T-cell (primary cell): ENCODE measurements at regions not wholly inside any gene's neighbourhood (a gene's known extent, or its start where the extent isn't known, plus 50 kb on each side); places are given as distances from the start of the nearest gene placed in this dataset.

ENCODE experiments used
- ATAC-seq, 4 experiments: fragments of 200-7000 bp in 3 of 4; fragments of 150-1000 bp in 1 of 4; cut with Tn5 transposase; replicated peaks in 1 of 4; 1 replicate in 3 of 4; 2 replicates in 1 of 4; pipeline ENCODE4 v1.10.0; 2021; ENCODE audit warnings: moderate library complexity in 3 of 4, mild to moderate bottlenecking in 2 of 4, moderate number of reproducible peaks in 1 of 4
- CTCF ChIA-PET, 2 donors: fragments of 300-600 bp; sonication (Branson Sonifier 250); formaldehyde crosslinking; loops; one replicate each; lab custom pipeline; 2022; ENCODE audit warnings: antibody characterized with exemption in 2 of 2; lab: Charles Lee
- POLR2A ChIA-PET, 2 donors: fragments of 300-600 bp; sonication (Branson Sonifier 250); formaldehyde crosslinking; loops; one replicate each; lab custom pipeline; 2022; ENCODE audit warnings: antibody characterized with exemption in 2 of 2; lab: Charles Lee
- DNase-seq, 35 experiments: peaks; one replicate each; pipeline versions ENCODE4 v3.0.0 to v3.0.0-alpha.2; 2013 to 2023
- H3K27ac ChIP-seq: one replicate; pipeline ENCODE4 v1.5.1; 2013; ENCODE audit warnings: low read length
- H3K27me3 ChIP-seq, 2 experiments: replicated peaks in 1 of 2; 1 replicate in 1 of 2; 2 replicates in 1 of 2; pipeline versions ENCODE4 v1.6.1 to v1.7.0; 2013; ENCODE audit warnings: low read length in 1 of 2, mixed read lengths in 1 of 2; ENCODE audit not compliant: control insufficient read depth in 2 of 2, insufficient read depth in 2 of 2; ENCODE audit errors: extremely low read depth in 1 of 2
- H3K36me3 ChIP-seq, 2 donors: 1 replicate in 1 of 2; 2 replicates in 1 of 2; pipeline versions ENCODE4 v1.6.1 to v1.7.0; 2013; ENCODE audit warnings: low read length in 1 of 2; ENCODE audit not compliant: control insufficient read depth in 2 of 2, insufficient read depth in 1 of 2; ENCODE audit errors: extremely low read depth in 1 of 2
- H3K4me1 ChIP-seq, 2 experiments: 1 replicate in 1 of 2; 2 replicates in 1 of 2; pipeline versions ENCODE4 v1.6.1 to v1.7.0; 2013; ENCODE audit warnings: low read length in 2 of 2, mixed read lengths in 1 of 2; ENCODE audit not compliant: insufficient read depth in 2 of 2, control insufficient read depth in 1 of 2; ENCODE audit errors: extremely low read depth in 1 of 2
- H3K4me3 ChIP-seq, 2 donors: 1 replicate in 1 of 2; 2 replicates in 1 of 2; pipeline versions ENCODE4 v1.5.1 to v1.7.0; 2013; ENCODE audit warnings: mild to moderate bottlenecking in 2 of 2, low read length in 1 of 2, moderate library complexity in 1 of 2; ENCODE audit not compliant: control insufficient read depth in 1 of 2; ENCODE audit errors: extremely low read depth in 1 of 2
- H3K9me3 ChIP-seq: 2 replicates; pipeline ENCODE4 v1.7.0; 2013
- H3K27ac Mint-ChIP-seq, 2 donors: one replicate each; pipeline ENCODE4 v1.8.0; 2020 to 2021; ENCODE audit warnings: mild to moderate bottlenecking in 2 of 2, mixed read lengths in 2 of 2
- H3K27me3 Mint-ChIP-seq, 2 donors: one replicate each; pipeline ENCODE4 v1.8.0; 2021 to 2022; ENCODE audit warnings: mixed read lengths in 2 of 2
- H3K36me3 Mint-ChIP-seq: one replicate; pipeline ENCODE4 v1.8.0; 2021; ENCODE audit warnings: mixed read lengths
- H3K4me1 Mint-ChIP-seq, 3 donors: one replicate each; pipeline ENCODE4 v1.8.0; 2020 to 2022; ENCODE audit warnings: mixed read lengths in 3 of 3, mild to moderate bottlenecking in 1 of 3
- H3K4me3 Mint-ChIP-seq, 3 donors: one replicate each; pipeline ENCODE4 v1.8.0; 2020 to 2022; ENCODE audit warnings: mild to moderate bottlenecking in 3 of 3, mixed read lengths in 3 of 3, moderate library complexity in 3 of 3
- H3K9me3 Mint-ChIP-seq, 3 donors: one replicate each; pipeline ENCODE4 v1.8.0; 2020 to 2022; ENCODE audit warnings: mixed read lengths in 3 of 3
- WGBS: methylation state at CpG from one replicate; pipeline ENCODE4 v1.1.5; 2013; ENCODE audit warnings: missing lambda C conversion rate; ENCODE audit not compliant: insufficient coverage; 5-methylcytosine and 5-hydroxymethylcytosine counted together

DNA sequence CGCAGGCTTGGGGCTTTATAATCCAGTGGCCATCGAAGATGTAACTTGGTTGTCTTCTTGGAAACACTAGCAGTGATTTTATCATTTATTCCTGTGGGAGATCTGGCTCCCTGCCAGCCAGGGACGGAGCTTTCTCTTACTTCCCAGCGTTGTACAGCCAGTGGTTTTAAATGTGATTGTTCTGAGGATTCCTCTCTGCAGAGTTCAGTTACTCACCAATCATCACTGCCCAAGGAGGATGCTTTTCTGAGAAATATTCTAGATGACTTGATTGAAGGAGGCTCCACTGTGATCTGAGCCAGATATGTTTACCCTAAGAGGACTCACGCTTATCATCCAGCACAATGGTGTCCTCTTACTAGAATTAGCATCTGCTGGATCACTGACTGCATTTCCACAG lies 744.3 kb downstream of the RNF144A start:
- ATAC-seq (no peak), DNase-seq (no peak)
- no peak overlapping the region for H3K27ac ChIP-seq
- no peaks in the 10 kb centered on the region for H3K36me3 Mint-ChIP-seq
- no peaks in the 10 kb centered on the region for H3K9me3 ChIP-seq
- no peak overlapping the region for H3K4me3 Mint-ChIP-seq
- no peaks in the 10 kb centered on the region for H3K27me3 ChIP-seq
- whole genome bisulfite sequencing, result 90% methylated on average over 2 of the region's 5 CpGs
- H3K9me3 Mint-ChIP-seq, result peaks cover 0 to 15% (median 2%) of the 10 kb centered on the region in 3 donors
- H3K27ac Mint-ChIP-seq, result no peak overlapping the region
- peaks cover 0 to 4% of the 10 kb centered on the region in 2 donors for H3K27me3 Mint-ChIP-seq
- no peaks in the 10 kb centered on the region for H3K4me1 ChIP-seq
- H3K4me3 ChIP-seq, result no peak overlapping the region
- ChIA-PET CTCF (no interaction called here), POLR2A (no interaction called here)
- no peaks in the 10 kb centered on the region for H3K36me3 ChIP-seq
- peaks cover 6 to 16% (median 8%) of the 10 kb centered on the region in 3 donors for H3K4me1 Mint-ChIP-seq

DNA sequence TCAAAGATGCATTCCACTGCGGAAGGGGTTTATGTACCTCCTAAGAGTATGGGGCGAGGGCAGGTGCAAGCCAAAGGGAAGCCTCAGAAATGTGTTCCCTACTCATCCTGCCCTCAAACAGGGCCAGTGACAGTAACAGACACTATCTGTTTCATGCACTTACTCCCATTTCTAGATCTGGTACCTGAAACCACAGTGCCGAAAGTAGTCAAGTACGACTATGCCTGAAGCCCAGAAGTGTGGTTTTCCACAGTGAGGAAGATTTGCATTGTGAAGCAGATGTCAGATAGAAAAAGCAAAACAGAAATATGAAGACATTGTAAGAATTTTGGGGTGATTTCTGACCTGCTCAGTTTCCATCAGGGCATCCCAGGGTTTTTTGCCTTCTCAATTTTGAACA lies 748.7 kb downstream of the RNF144A start:
- H3K4me3 Mint-ChIP-seq, result no peak overlapping the region
- CTCF ChIA-PET, result no interaction called here
- no peak overlapping the region for H3K27ac Mint-ChIP-seq
- no peaks in the 10 kb centered on the region for H3K9me3 Mint-ChIP-seq
- no peaks in the 10 kb centered on the region for H3K9me3 ChIP-seq
- no peaks in the 10 kb centered on the region for H3K4me1 ChIP-seq
- H3K4me3 ChIP-seq, result no peak overlapping the region
- WGBS, result 83% methylated on average over 2 of the region's 4 CpGs
- H3K4me1 Mint-ChIP-seq, result peaks cover 3 to 8% (median 6%) of the 10 kb centered on the region in 3 donors
- H3K36me3 ChIP-seq, result no peaks in the 10 kb centered on the region
- no peak for ATAC-seq
- DNase-seq, result no peak
- no peaks in the 10 kb centered on the region for H3K27me3 ChIP-seq
- H3K27ac ChIP-seq, result no peak overlapping the region
- no peaks in the 10 kb centered on the region for H3K36me3 Mint-ChIP-seq
- peaks cover 0 to 3% of the 10 kb centered on the region in 2 donors for H3K27me3 Mint-ChIP-seq
- POLR2A ChIA-PET, result no interaction called here

DNA sequence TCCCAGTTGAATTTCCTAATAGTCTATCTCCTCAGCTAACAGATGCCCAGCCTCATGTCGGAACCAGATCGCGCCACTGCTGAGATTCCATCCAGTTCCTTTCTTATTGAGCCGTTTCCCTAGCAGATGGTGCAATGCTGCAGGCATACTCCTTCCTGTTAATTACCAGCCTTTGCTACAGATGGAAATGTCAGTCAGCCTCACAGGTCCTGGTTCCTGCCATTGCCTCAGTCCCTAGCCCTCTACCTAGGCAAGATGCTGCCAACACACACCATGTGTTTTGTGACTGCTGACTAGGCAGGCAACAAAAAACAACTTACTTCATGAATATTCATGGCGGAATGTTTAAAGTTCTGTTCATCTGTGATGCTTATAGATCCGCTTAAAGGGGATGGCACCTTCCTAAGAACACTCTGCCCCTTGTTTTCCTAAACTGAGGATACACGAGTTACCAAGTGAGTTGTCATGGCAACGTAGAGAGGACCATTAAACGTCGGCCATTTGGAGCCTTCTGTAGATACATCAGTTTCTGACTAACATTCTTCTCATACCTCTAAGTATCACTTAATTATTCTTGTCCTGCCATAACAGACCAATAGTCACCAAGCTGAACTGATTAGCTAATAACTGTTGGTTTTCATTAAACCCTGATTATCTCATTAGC lies 749.5 kb downstream of the RNF144A start:
- no peaks in the 10 kb centered on the region for H3K27me3 ChIP-seq
- no peak overlapping the region for H3K27ac ChIP-seq
- no peak overlapping the region for H3K4me3 ChIP-seq
- ChIA-PET CTCF (no interaction called here), POLR2A (no interaction called here)
- no peak for ATAC-seq
- Mint-ChIP-seq H3K4me3 (no peak overlapping the region), H3K27ac (no peak overlapping the region), H3K9me3 (no peaks in the 10 kb centered on the region), H3K36me3 (no peaks in the 10 kb centered on the region), H3K4me1 (peaks cover 12 to 16% (median 15%) of the 10 kb centered on the region in 3 donors), H3K27me3 (peaks cover 0 to 3% of the 10 kb centered on the region in 2 donors)
- H3K9me3 ChIP-seq, result no peaks in the 10 kb centered on the region
- DNase-seq, result no peak
- peaks cover 6 to 7% of the 10 kb centered on the region in 2 experiments for H3K4me1 ChIP-seq
- H3K36me3 ChIP-seq, result no peaks in the 10 kb centered on the region
- 97% methylated on average over 9 of the region's 10 CpGs for WGBS

DNA sequence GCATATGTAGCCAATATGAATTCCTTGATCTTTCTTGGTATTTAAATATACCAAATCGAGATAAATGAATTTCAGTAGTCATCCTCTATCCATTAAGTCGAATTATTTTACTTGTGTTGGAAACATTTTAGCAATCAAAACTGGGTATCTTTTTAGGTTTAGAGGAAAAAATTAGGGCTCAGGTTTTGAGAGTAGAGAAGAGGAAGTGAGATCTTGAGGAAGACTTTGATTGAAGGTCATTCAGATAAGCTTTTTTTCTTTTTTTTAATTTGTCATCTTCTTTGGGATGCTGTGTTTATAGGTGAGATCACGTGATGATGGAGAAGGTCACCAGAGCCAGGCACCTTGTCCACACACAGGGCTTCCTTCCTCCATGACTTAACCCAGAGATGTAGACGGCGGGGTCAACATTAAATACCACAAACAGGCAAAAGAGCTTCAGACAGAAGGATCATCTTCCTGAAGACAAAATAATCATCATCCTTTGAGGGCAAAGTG lies 750.1 kb downstream of the RNF144A start:
- ChIA-PET POLR2A (no interaction called here), CTCF (no interaction called here)
- H3K9me3 Mint-ChIP-seq, result no peaks in the 10 kb centered on the region
- ATAC-seq (no peak), DNase-seq (no peak)
- H3K4me3 Mint-ChIP-seq, result no peak overlapping the region
- no peak overlapping the region for H3K4me3 ChIP-seq
- no peak overlapping the region for H3K27ac Mint-ChIP-seq
- peaks cover 7 to 11% of the 10 kb centered on the region in 2 experiments for H3K4me1 ChIP-seq
- H3K4me1 Mint-ChIP-seq, result peaks cover 17 to 22% (median 21%) of the 10 kb centered on the region in 3 donors
- H3K27me3 Mint-ChIP-seq, result peaks cover 0 to 3% of the 10 kb centered on the region in 2 donors
- H3K9me3 ChIP-seq, result no peaks in the 10 kb centered on the region
- no peak overlapping the region for H3K27ac ChIP-seq
- no peaks in the 10 kb centered on the region for H3K36me3 Mint-ChIP-seq
- H3K27me3 ChIP-seq, result no peaks in the 10 kb centered on the region
- no CpG with 5 or more reads among the region's 5 CpGs for WGBS
- no peaks in the 10 kb centered on the region for H3K36me3 ChIP-seq

DNA sequence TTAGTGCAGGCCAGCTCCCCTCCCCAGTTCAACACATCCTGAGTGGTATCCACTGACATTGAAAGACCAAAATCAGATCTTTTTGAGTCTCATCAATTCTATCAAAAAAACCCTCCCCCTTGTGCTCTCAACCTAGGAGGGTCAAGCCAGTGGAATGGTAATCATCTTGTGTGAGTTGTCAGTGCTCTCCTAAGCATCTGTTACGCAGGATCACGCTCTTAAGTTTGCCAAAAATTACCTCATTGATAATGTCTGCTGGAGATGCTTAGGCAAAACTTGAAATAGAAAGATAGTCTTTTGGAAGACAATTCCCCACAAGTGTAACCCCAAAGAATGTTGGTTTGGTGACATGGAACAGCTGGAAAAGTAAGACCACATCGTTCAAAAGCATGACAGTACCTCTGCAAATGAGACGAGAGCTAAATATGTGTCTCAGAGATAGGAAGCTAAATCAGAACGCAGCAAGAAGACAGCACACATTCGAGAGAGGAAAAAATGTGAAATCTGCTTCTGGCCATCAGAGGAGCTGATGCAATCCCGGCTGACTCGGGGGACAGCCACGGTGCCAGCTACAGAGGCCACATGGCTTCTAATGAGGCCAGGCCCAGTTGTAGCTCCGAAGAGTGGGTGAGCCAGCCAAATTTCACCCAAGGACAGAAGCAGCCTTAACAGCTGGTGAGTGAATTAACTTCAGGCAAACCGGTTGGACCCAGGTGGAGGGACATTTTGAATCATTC lies 753.9 kb downstream of the RNF144A start:
- Histone ChIP-seq H3K9me3 (no peaks in the 10 kb centered on the region), H3K27ac (peak overlapping the region; percentile 12), H3K27me3 (no peaks in the 10 kb centered on the region), H3K36me3 (no peaks in the 10 kb centered on the region), H3K4me1 (peaks cover 14 to 23% of the 10 kb centered on the region in 2 experiments), H3K4me3 (no peak overlapping the region)
- ChIA-PET CTCF (interaction anchor here (0.5 to 1.7 kb wide), 17 partner anchors 10 to 244 kb away, joined by 3 to 8 read pairs (median 3); no protein-coding TSS in a partner anchor), POLR2A (no interaction called here)
- H3K4me3 Mint-ChIP-seq, result peak overlapping the region in 1 of 3 donors; percentile 63
- WGBS, result 77% methylated on average over 8 of the region's 11 CpGs
- H3K36me3 Mint-ChIP-seq, result no peaks in the 10 kb centered on the region
- DNase-seq (no peak), ATAC-seq (no peak)
- peaks cover 33 to 35% (median 34%) of the 10 kb centered on the region in 3 donors for H3K4me1 Mint-ChIP-seq
- H3K27me3 Mint-ChIP-seq, result peaks cover 0 to 3% of the 10 kb centered on the region in 2 donors
- no peaks in the 10 kb centered on the region for H3K9me3 Mint-ChIP-seq
- peak overlapping the region; percentile 90 to 95 for H3K27ac Mint-ChIP-seq

DNA sequence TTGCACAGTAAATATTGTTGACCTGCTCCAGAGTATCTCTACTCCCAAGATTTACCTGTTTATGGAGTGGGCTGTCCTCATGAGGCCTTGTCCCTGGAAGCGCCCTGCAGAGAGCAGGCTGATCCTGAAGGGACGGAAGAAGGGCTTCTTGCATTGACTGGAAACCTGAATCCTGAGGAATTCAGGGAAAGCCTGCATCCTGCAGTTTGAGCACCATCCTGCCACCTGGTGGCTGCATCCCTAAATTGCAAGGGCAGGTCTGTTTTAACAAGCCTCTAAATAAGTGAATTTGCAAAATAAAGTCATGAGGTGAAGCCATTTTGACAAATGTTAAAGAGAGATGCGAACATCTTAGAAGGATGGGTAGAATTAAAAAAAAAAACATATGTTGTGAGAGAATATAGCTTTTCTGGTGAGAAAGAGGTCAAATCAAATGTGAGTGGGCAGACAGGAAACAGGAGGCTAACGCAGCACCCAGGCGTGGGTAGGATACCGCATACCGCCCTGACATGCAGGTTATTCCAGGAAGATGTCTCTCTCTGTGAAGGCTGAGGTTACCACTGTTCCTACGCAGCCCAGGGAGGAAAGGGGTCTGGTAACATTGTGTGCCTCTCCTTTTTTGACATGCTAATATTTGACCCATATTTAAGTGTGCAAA lies 754.9 kb downstream of the RNF144A start:
- H3K4me3 Mint-ChIP-seq, result peak overlapping the region in 2 of 3 donors; percentile 57 to 63
- Histone ChIP-seq H3K4me3 (no peak overlapping the region), H3K27ac (peak overlapping the region; percentile 45), H3K9me3 (no peaks in the 10 kb centered on the region), H3K27me3 (no peaks in the 10 kb centered on the region), H3K36me3 (no peaks in the 10 kb centered on the region), H3K4me1 (peaks cover 14 to 23% of the 10 kb centered on the region in 2 experiments)
- H3K4me1 Mint-ChIP-seq, result peaks cover 34 to 38% (median 35%) of the 10 kb centered on the region in 3 donors
- ATAC-seq, result peak; percentile 45 to 85 (median 72)
- H3K36me3 Mint-ChIP-seq, result no peaks in the 10 kb centered on the region
- H3K27me3 Mint-ChIP-seq, result no peaks in the 10 kb centered on the region
- 41% methylated on average over 3 of the region's 8 CpGs for WGBS
- no peaks in the 10 kb centered on the region for H3K9me3 Mint-ChIP-seq
- ChIA-PET CTCF (interaction anchor here (0.5 to 1.7 kb wide), 14 partner anchors 14 to 245 kb away, joined by 3 to 8 read pairs (median 4); no protein-coding TSS in a partner anchor), POLR2A (interaction anchor here in 1 of 2 donors (0.6 kb wide), 1 partner anchor 1012 kb away, joined by 4 read pairs; no protein-coding TSS in a partner anchor)
- H3K27ac Mint-ChIP-seq, result peak overlapping the region; percentile 90 to 95
- DNase-seq, result peak in 31 of 35 experiments; percentile 9 to 73 (median 32)
